ENCODE measurements at regions not wholly inside any gene's neighbourhood (a gene's known extent, or its start where the extent isn't known, plus 50 kb on each side); places are given as distances from the start of the nearest gene placed in this dataset.

DNA sequence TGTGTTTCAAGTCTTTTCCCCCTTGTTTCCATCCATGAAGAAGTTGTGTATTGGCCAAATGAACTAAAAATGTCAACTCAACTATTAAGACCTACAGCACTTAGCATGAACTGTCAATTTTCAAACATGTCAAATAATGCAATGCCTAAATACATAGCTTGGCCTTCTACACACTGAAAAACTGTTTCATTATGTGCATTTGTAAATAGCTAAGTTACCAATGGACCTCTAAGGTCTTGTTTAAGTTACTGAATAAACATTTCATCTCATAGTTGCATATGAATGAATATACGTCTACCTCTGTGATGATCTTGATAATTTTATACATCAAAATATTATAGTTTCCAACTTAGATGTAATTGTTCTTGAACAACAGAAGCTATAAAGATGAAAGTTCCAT lies 744.5 kb downstream of the EFNB2 start:
- Histone ChIP-seq H3K36me3 (ENCODE audit: low read depth, missing control alignments) (no peaks in the 10 kb centered on the region), H3K27me3 (no peaks in the 10 kb centered on the region), H3K27ac (no peak overlapping the region), H3K4me3 (no peak overlapping the region), H3K4me1 (no peaks in the 10 kb centered on the region), H3K9me3 (no peaks in the 10 kb centered on the region)
- no peak for DNase-seq
- 82 to 89% methylated on average over 1 of the region's 1 CpG for WGBS, 2 donors
- TF ChIP-seq, protein P1, sequence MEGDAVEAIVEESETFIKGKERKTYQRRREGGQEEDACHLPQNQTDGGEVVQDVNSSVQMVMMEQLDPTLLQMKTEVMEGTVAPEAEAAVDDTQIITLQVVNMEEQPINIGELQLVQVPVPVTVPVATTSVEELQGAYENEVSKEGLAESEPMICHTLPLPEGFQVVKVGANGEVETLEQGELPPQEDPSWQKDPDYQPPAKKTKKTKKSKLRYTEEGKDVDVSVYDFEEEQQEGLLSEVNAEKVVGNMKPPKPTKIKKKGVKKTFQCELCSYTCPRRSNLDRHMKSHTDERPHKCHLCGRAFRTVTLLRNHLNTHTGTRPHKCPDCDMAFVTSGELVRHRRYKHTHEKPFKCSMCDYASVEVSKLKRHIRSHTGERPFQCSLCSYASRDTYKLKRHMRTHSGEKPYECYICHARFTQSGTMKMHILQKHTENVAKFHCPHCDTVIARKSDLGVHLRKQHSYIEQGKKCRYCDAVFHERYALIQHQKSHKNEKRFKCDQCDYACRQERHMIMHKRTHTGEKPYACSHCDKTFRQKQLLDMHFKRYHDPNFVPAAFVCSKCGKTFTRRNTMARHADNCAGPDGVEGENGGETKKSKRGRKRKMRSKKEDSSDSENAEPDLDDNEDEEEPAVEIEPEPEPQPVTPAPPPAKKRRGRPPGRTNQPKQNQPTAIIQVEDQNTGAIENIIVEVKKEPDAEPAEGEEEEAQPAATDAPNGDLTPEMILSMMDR (IDR thresholded peaks at IDR 0.05): no peak
- intact Hi-C loops (cut with DNase I; ENCODE audit: low total_unique reads): no loop called here

DNA sequence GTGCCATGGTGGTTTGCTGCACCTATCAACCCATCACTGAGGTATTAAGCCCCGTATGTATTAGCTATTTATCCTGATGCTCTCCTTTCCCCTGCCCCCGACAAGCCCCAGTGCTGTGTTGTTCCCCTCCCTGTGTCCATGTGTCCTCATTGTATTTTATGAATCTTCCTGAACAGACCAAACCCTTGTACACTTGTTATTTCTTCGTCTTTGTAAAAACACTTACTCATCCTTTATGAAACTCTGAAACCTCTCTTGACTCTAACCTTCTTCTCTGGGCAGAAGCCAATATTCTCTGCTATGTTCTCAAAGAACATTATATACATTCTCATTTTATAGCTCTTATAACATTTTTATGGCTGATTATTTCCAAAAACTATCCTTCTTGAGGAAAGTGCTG lies 746.9 kb downstream of the EFNB2 start:
- no peaks in the 10 kb centered on the region for H3K36me3 ChIP-seq (ENCODE audit: low read depth, missing control alignments)
- intact Hi-C loops (cut with DNase I; ENCODE audit: low total_unique reads): no loop called here
- WGBS, 2 donors: 88 to 90% methylated on average over 3 of the region's 3 CpGs
- no peaks in the 10 kb centered on the region for H3K4me1 ChIP-seq
- TF ChIP-seq, protein P1 (IDR thresholded peaks at IDR 0.05): no peak
- no peak for TF ChIP-seq POLR2A (IDR thresholded peaks at IDR 0.05)
- no peaks in the 10 kb centered on the region for H3K27me3 ChIP-seq
- DNase-seq: no peak
- H3K9me3 ChIP-seq: no peaks in the 10 kb centered on the region
- no peak overlapping the region for H3K27ac ChIP-seq
- H3K4me3 ChIP-seq: no peak overlapping the region

DNA sequence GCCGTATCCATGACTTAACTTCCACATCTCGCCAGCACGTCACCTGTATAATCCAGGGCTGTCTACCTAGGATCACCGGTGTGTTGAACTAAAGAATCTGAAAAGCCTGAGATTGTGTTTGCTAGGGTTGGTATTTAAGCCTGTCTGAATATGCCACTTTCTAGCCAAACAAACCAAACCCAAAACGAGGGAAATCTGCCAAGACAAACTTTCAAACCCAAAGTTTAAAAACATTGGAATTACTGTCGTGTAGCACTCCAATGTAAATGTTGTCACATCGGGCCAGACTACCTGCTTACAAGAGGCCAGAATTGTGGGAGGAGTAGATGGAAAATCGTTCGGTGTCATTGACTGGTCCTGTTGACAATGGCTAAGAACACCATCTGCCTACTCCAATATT lies 747.8 kb downstream of the EFNB2 start:
- no peaks in the 10 kb centered on the region for H3K36me3 ChIP-seq (ENCODE audit: low read depth, missing control alignments)
- DNase-seq: no peak
- intact Hi-C loops (cut with DNase I; ENCODE audit: low total_unique reads): no loop called here
- TF ChIP-seq, protein P1 (IDR thresholded peaks at IDR 0.05): no peak
- no peak for TF ChIP-seq POLR2A (IDR thresholded peaks at IDR 0.05)
- no peaks in the 10 kb centered on the region for H3K4me1 ChIP-seq
- no peak overlapping the region for H3K27ac ChIP-seq
- H3K27me3 ChIP-seq: no peaks in the 10 kb centered on the region
- no peaks in the 10 kb centered on the region for H3K9me3 ChIP-seq
- no peak overlapping the region for H3K4me3 ChIP-seq
- 86 to 88% methylated on average over 9 of the region's 9 CpGs for WGBS, 2 donors

DNA sequence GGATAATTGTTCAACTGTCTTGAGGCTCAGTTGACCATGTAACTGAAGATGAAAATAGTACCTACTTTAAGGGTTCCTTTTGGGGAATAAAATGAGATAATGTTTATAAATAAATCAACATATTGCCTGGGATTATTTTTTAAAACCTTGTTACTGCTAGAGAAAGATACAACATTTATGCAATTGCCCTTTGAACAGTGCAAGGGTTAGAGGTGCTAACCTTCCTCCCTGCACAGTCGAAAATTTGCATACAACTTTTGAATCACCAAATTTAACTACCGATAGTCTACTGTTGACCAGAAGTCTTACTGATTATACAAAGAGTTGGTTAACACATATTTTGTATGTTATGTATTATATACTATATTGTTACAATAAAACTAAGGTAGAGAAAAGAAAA lies 750.0 kb downstream of the EFNB2 start:
- no peaks in the 10 kb centered on the region for H3K9me3 ChIP-seq
- H3K4me3 ChIP-seq: no peak overlapping the region
- no peaks in the 10 kb centered on the region for H3K36me3 ChIP-seq (ENCODE audit: low read depth, missing control alignments)
- no peaks in the 10 kb centered on the region for H3K27me3 ChIP-seq
- DNase-seq: no peak
- H3K27ac ChIP-seq: no peak overlapping the region
- intact Hi-C loops (cut with DNase I; ENCODE audit: low total_unique reads): no loop called here
- no peak for TF ChIP-seq POLR2A (IDR thresholded peaks at IDR 0.05)
- TF ChIP-seq, protein P1 (IDR thresholded peaks at IDR 0.05): no peak
- WGBS, 2 donors: 73 to 85% methylated on average over 2 of the region's 2 CpGs
- no peaks in the 10 kb centered on the region for H3K4me1 ChIP-seq

DNA sequence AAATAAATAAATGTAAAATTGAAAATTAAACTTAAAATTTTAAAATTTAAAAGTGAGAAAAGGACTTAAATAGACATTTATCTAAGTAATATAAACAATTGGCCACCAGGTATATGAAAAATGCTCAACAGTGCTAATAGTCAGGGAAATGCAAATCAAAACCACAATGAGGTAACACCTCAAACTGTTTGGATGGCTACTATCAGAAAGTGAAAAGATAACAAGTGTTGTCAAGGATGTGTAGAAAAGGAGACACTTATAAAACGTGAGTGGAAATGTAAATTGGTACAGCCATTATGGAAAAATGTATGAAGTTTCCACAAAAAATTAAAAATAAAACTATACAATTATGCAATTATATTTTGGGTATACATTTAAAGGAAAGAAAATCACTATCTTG lies 752.2 kb downstream of the EFNB2 start:
- intact Hi-C loops (cut with DNase I; ENCODE audit: low total_unique reads): no loop called here
- Histone ChIP-seq H3K4me3 (no peak overlapping the region), H3K4me1 (no peaks in the 10 kb centered on the region), H3K9me3 (no peaks in the 10 kb centered on the region), H3K36me3 (ENCODE audit: low read depth, missing control alignments) (no peaks in the 10 kb centered on the region), H3K27ac (no peak overlapping the region), H3K27me3 (no peaks in the 10 kb centered on the region)
- WGBS, 2 donors: 64 to 70% methylated on average over 1 of the region's 1 CpG
- TF ChIP-seq, protein P1 (IDR thresholded peaks at IDR 0.05): no peak
- no peak for TF ChIP-seq POLR2A (IDR thresholded peaks at IDR 0.05)
- DNase-seq: no peak
